K562 (cell line): ENCODE measurements at regions not wholly inside any gene's neighbourhood (a gene's known extent, or its start where the extent isn't known, plus 50 kb on each side); places are given as distances from the start of the nearest gene placed in this dataset.

Experiments used
- ATAC-seq: fragments of 200-7000 bp; cut with Tn5 transposase; 3 replicates; pipeline ENCODE4 v1.9.1; 2020; ENCODE audit warnings: moderate library complexity
- BruUV-seq: library from RNA; stranded (reverse); fragments of 400-500 nt; replicated peaks from 2 replicates; lab custom pipeline; 2021; lab: Mats Ljungman, UMichigan
- CTCF ChIA-PET: fragments of 300-600 bp; formaldehyde crosslinking; extraction: SDS; loops from one replicate; lab custom pipeline; 2021; ENCODE audit warnings: low intra/inter-chr PET ratio; lab: Yijun Ruan, JAX
- POLR2A ChIA-PET: fragments of 300-600, 350-650 bp; sonication (Branson Sonifier 250); formaldehyde crosslinking; extraction: SDS; loops from one replicate; lab custom pipeline; 2021; ENCODE audit warnings: antibody characterized with exemption, inconsistent platforms; lab: Yijun Ruan, JAX
- DNase-seq, 4 experiments: peaks; one replicate each; pipeline versions ENCODE4 v3.0.0 to v3.0.0-alpha.2; 2011 to 2018; ENCODE audit warnings: low spot score in 3 of 4, mixed read lengths in 3 of 4; ENCODE audit errors: extremely low read depth in 1 of 4
- FAIRE-seq: peaks from 2 replicates; lab custom pipeline; 2011; peaks lifted over from hg19 to GRCh38; lab: Jason Lieb, UNC
- H2AFZ ChIP-seq: 2 replicates; pipeline ENCODE4 v1.6.0; 2011; ENCODE audit warnings: low read depth, low read length, control low read depth, inconsistent platforms
- H3K27ac ChIP-seq: fragments of 200-600 bp; 3 replicates; pipeline ENCODE4 v1.8.0; 2011; ENCODE audit warnings: low read depth, mild to moderate bottlenecking, control low read depth, inconsistent platforms, low read length, moderate library complexity, mixed read lengths; ENCODE audit errors: extremely low read depth
- H3K27me3 ChIP-seq, 2 experiments: fragments of 300-600 bp in 1 of 2; 2 replicates in 1 of 2; 3 replicates in 1 of 2; pipeline versions ENCODE4 v1.6.0 to v1.8.0; 2011; ENCODE audit warnings: inconsistent platforms in 2 of 2, low read length in 2 of 2, mild to moderate bottlenecking in 1 of 2, mixed read lengths in 1 of 2, moderate library complexity in 1 of 2; ENCODE audit not compliant: control insufficient read depth in 2 of 2, insufficient read depth in 2 of 2
- H3K36me3 ChIP-seq: fragments of 300-600 bp; 3 replicates; pipeline ENCODE4 v1.8.0; 2011; ENCODE audit warnings: mild to moderate bottlenecking, low read length, inconsistent platforms; ENCODE audit not compliant: control insufficient read depth, insufficient read depth
- H3K4me1 ChIP-seq, 2 experiments: fragments of 200-600 bp in 1 of 2; replicated peaks in 1 of 2; 2 replicates in 1 of 2; 3 replicates in 1 of 2; pipeline versions ENCODE4 v1.5.1 to v1.8.0; 2011; ENCODE audit warnings: inconsistent platforms in 2 of 2, low read length in 2 of 2, mild to moderate bottlenecking in 1 of 2, mixed read lengths in 1 of 2, moderate library complexity in 1 of 2; ENCODE audit not compliant: control insufficient read depth in 2 of 2, insufficient read depth in 2 of 2
- H3K4me2 ChIP-seq: 2 replicates; pipeline ENCODE4 v1.6.1; 2011; ENCODE audit warnings: low read length, control low read depth, inconsistent platforms, mixed read lengths; ENCODE audit not compliant: insufficient read depth
- H3K4me3 ChIP-seq: fragments of 200-600 bp; sonication (generic), shearing (Covaris generic); 2 replicates; pipeline ENCODE4 v1.5.1; 2016; ENCODE audit warnings: control low read depth, inconsistent platforms
- H3K79me2 ChIP-seq: fragments of 200-600 bp; 3 replicates; pipeline ENCODE4 v1.8.0; 2011; ENCODE audit warnings: low read length, inconsistent platforms; ENCODE audit not compliant: control insufficient read depth, insufficient read depth
- H3K9ac ChIP-seq, 2 experiments: 2 replicates each; pipeline versions ENCODE4 v1.6.0 to v1.6.1; 2011; ENCODE audit warnings: low read depth in 2 of 2, low read length in 2 of 2, control low read depth in 1 of 2, inconsistent platforms in 1 of 2, mild to moderate bottlenecking in 1 of 2, mixed read lengths in 1 of 2; ENCODE audit not compliant: insufficient read depth in 1 of 2
- H3K9me1 ChIP-seq: one replicate; pipeline ENCODE4 v1.6.0; 2011; ENCODE audit warnings: inconsistent platforms, mild to moderate bottlenecking, low read length, moderate library complexity; ENCODE audit not compliant: control insufficient read depth, insufficient read depth
- H3K9me3 ChIP-seq: replicated peaks from 2 replicates; pipeline ENCODE4 v1.5.1; 2011; ENCODE audit warnings: low read depth, low read length, inconsistent platforms; ENCODE audit not compliant: control insufficient read depth, insufficient read depth
- H4K20me1 ChIP-seq: replicated peaks from 2 replicates; pipeline ENCODE4 v1.6.1; 2011; ENCODE audit warnings: low read length, inconsistent platforms, mixed read lengths; ENCODE audit not compliant: control insufficient read depth, insufficient read depth
- CXXC5 ChIP-seq: fragments of 250-450 bp; sonication (Bioruptor Pico); IDR thresholded peaks from 2 replicates; pipeline ENCODE4 v1.8.0; 2022; ENCODE audit warnings: inconsistent platforms, mild to moderate bottlenecking, moderate library complexity
- DMBX1 ChIP-seq: fragments of 250-450 bp; sonication (Bioruptor Pico); IDR thresholded peaks from 2 replicates; pipeline ENCODE4 v1.8.0; 2022; ENCODE audit warnings: inconsistent platforms, mild to moderate bottlenecking, moderate library complexity, borderline replicate concordance
- HIVEP1 ChIP-seq: fragments of 250-450 bp; sonication (Bioruptor Pico); IDR thresholded peaks from 2 replicates; pipeline ENCODE4 v1.4.0; 2020; ENCODE audit warnings: mild to moderate bottlenecking
- IFI16 ChIP-seq: fragments of 250-450 bp; sonication (Bioruptor Pico); IDR thresholded peaks from 2 replicates; pipeline ENCODE4 v2.1.2; 2022; ENCODE audit warnings: mild to moderate bottlenecking, inconsistent platforms
- MEF2D ChIP-seq: conservative IDR thresholded peaks from 2 replicates; pipeline ENCODE4 v1.6.1; 2016; ENCODE audit warnings: low read depth, missing genetic modification characterization, missing compliant biosample characterization
- MEIS2 ChIP-seq: fragments of 450-650 bp; IDR thresholded peaks from 2 replicates; pipeline ENCODE4 v1.6.1; 2014; ENCODE audit warnings: mild to moderate bottlenecking; ENCODE audit not compliant: partially characterized antibody
- NUFIP1 ChIP-seq: fragments of 450-650 bp; IDR thresholded peaks from 2 replicates; pipeline ENCODE4 v1.6.1; 2018; ENCODE audit not compliant: partially characterized antibody
- PTTG1 ChIP-seq: fragments of 450-650 bp; IDR thresholded peaks from 2 replicates; pipeline ENCODE4 v1.6.1; 2016; ENCODE audit warnings: low read depth, mild to moderate bottlenecking, missing genetic modification characterization, missing compliant biosample characterization
- RBM34 ChIP-seq: fragments of 200-400 bp; formaldehyde crosslinking; IDR thresholded peaks from 2 replicates; pipeline ENCODE4 v1.6.1; 2018; ENCODE audit warnings: low read length, borderline replicate concordance; ENCODE audit not compliant: insufficient read depth
- SMARCA5 ChIP-seq: fragments of 450-650 bp; IDR thresholded peaks from 2 replicates; pipeline ENCODE4 v1.6.1; 2016
- SPI1 ChIP-seq: IDR thresholded peaks from 2 replicates; pipeline ENCODE4 v1.6.1; 2011; ENCODE audit warnings: low read depth, low read length, control low read depth, borderline replicate concordance
- TRIM24 ChIP-seq, 2 experiments: fragments of 450-650 bp; IDR thresholded peaks; 2 replicates each; pipeline ENCODE4 v1.6.1; 2016
- ZNF143 ChIP-seq: sonication (generic); formaldehyde crosslinking; IDR thresholded peaks from 2 replicates; pipeline ENCODE4 v1.9.0; 2022; ENCODE audit warnings: mild to moderate bottlenecking, missing genetic modification reagents
- whole genome bisulfite sequencing: fragments of 100-300 bp; shearing (Covaris generic); methylation state at CpG from one replicate; pipeline ENCODE4 v1.1.6; 2016; ENCODE audit warnings: low coverage, mixed read lengths; ENCODE audit not compliant: insufficient coverage; ENCODE audit errors: missing lambda C conversion rate; 5-methylcytosine and 5-hydroxymethylcytosine counted together
- in situ Hi-C: fragments of 300-500 bp; cut with MboI; formaldehyde crosslinking; loops from 4 replicates; pipeline ENCODE4 v1.15.0; 2018; ENCODE audit warnings: inconsistent platforms, mixed read lengths
- intact Hi-C: fragments of 100-400 bp; cut with micrococcal nuclease; formaldehyde crosslinking; loops from 2 replicates; pipeline ENCODE4 v1.14.2; 2022
- TF ChIP-seq, protein P1 (sequence below), 2 experiments: IDR thresholded peaks in 1 of 2; conservative IDR thresholded peaks in 1 of 2; 2 replicates each; pipeline ENCODE4 v1.6.1; 2016; ENCODE audit warnings: low read depth in 2 of 2, mild to moderate bottlenecking in 1 of 2, missing compliant biosample characterization in 1 of 2, missing genetic modification characterization in 1 of 2, moderate library complexity in 1 of 2
- TF ChIP-seq, protein P2 (sequence below): fragments of 450-650 bp; conservative IDR thresholded peaks from 2 replicates; pipeline ENCODE4 v1.6.1; 2016; ENCODE audit warnings: missing genetic modification characterization, low read depth, mild to moderate bottlenecking, missing compliant biosample characterization, moderate library complexity
- TF ChIP-seq, protein P3 (sequence below): sonication (generic); formaldehyde crosslinking; IDR thresholded peaks from 2 replicates; pipeline ENCODE4 v1.8.0; 2022; ENCODE audit warnings: mild to moderate bottlenecking, missing genetic modification reagents, borderline replicate concordance

DNA sequence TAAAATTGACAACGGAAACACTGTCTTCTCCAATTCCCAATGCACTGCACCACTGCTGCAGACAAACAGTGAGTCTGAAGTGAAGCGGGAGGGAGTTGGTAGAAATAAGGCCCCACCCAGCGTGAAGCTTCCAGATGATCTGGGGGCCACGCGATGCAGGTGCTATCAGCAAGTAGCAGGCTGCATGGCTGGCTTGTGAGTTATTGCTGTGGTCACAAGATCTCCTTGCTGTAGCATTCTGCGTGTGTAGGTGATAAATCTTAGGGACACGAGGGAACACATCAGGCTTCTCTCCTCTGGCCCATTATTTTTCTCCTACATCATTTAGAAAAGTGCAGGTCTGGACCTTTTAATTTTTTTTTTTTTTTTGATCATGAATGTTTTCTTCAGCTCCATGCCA lies 407.6 kb downstream of the TMEM114 start (continued):
- TF ChIP-seq MEF2D (peak; percentile 56; the same call in 1 of the 2 replicates), SMARCA5 (no peak)

DNA sequence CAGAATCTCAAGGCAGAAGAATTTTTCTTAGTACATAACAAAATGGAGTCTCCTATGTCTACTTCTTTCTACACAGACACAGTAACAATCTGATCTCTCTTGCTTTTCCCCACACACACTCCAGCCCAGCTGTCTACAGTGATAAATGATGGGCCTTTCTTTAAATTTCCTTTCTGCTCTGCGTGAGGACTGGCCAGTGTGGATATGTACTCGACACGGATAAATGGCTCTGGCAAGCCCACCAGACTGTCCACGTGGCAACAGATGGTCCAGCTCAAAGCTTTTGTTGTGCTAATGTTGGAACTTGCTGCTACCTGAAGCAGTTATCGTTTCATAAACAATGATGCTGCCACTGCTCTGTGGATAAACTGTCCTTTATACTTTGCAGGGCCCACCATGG lies 410.7 kb downstream of the TMEM114 start:
- Histone ChIP-seq H3K27ac (no peak overlapping the region; the same call in 2 of the 3 replicates), H3K9ac (no peak overlapping the region), H4K20me1 (0 out of 2 replicates have a peak, but pooled peaks cover 3% of the 10 kb centered on the region), H3K27me3 (no peaks in the 10 kb centered on the region), H3K9me1 (no peaks in the 10 kb centered on the region), H3K79me2 (no peaks in the 10 kb centered on the region), H2AFZ (peak overlapping the region; percentile 75), H3K4me2 (0 out of 2 replicates have a peak overlapping the region, but pooled peaks have one; percentile 6), H3K9me3 (no peaks in the 10 kb centered on the region), H3K4me3 (no peak overlapping the region), H3K36me3 (no peaks in the 10 kb centered on the region), H3K4me1 (peaks cover 10 to 26% of the 10 kb centered on the region in 2 experiments; a peak in 4 of 5 replicates)
- peak in 1 of 4 experiments; percentile 39 for DNase-seq
- peak; percentile 69 for FAIRE-seq
- intact Hi-C loops (loop anchor here (10.0 kb wide), 1 partner anchor 155 kb away; no protein-coding TSS in a partner anchor), in situ Hi-C loops (loop anchor here (25.0 kb wide), 1 partner anchor 1492 kb away; no protein-coding TSS in a partner anchor)
- WGBS, result 9% methylated on average over 5 of the region's 5 CpGs
- CTCF ChIA-PET, result no interaction called here
- POLR2A ChIA-PET, result no interaction called here
- BruUV-seq, result no TSS peak
- no peak; the same call in 2 of the 3 replicates for ATAC-seq
- TF ChIP-seq HIVEP1 (CRISPR knock-in tag) (no peak), TRIM24 (IDR thresholded peaks at IDR 0.05) (no peak), RBM34 (no peak), PTTG1 (0 out of 2 replicates have a peak, but pooled peaks have one; percentile 49), DMBX1 (CRISPR knock-in tag) (0 out of 2 replicates have a peak, but pooled peaks have one; percentile 59), CXXC5 (CRISPR knock-in tag) (peak; percentile 57; the same call in 1 of the 2 replicates), ZNF143 (no peak), IFI16 (CRISPR knock-in tag) (peak; percentile 62; the same call in 1 of the 2 replicates), MEIS2 (peak; percentile 72), NUFIP1 (no peak), SPI1 (no peak)
- TF ChIP-seq, protein P1, sequence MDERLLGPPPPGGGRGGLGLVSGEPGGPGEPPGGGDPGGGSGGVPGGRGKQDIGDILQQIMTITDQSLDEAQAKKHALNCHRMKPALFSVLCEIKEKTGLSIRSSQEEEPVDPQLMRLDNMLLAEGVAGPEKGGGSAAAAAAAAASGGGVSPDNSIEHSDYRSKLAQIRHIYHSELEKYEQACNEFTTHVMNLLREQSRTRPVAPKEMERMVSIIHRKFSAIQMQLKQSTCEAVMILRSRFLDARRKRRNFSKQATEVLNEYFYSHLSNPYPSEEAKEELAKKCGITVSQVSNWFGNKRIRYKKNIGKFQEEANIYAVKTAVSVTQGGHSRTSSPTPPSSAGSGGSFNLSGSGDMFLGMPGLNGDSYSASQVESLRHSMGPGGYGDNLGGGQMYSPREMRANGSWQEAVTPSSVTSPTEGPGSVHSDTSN (CRISPR knock-in tag; IDR thresholded peaks at IDR 0.05; ENCODE audit: low read depth), result no peak
- TF ChIP-seq, protein P1 (tag; conservative IDR thresholded peaks at IDR 0.05; ENCODE audit: low read depth), result peak; percentile 82
- TF ChIP-seq, protein P2, sequence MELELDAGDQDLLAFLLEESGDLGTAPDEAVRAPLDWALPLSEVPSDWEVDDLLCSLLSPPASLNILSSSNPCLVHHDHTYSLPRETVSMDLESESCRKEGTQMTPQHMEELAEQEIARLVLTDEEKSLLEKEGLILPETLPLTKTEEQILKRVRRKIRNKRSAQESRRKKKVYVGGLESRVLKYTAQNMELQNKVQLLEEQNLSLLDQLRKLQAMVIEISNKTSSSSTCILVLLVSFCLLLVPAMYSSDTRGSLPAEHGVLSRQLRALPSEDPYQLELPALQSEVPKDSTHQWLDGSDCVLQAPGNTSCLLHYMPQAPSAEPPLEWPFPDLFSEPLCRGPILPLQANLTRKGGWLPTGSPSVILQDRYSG, result peak; percentile 94
- TF ChIP-seq, protein P3, sequence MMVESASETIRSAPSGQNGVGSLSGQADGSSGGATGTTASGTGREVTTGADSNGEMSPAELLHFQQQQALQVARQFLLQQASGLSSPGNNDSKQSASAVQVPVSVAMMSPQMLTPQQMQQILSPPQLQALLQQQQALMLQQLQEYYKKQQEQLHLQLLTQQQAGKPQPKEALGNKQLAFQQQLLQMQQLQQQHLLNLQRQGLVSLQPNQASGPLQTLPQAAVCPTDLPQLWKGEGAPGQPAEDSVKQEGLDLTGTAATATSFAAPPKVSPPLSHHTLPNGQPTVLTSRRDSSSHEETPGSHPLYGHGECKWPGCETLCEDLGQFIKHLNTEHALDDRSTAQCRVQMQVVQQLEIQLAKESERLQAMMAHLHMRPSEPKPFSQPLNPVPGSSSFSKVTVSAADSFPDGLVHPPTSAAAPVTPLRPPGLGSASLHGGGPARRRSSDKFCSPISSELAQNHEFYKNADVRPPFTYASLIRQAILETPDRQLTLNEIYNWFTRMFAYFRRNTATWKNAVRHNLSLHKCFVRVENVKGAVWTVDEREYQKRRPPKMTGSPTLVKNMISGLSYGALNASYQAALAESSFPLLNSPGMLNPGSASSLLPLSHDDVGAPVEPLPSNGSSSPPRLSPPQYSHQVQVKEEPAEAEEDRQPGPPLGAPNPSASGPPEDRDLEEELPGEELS (CRISPR knock-in tag), result no peak
